ENCODE measurements at regions not wholly inside any gene's neighbourhood (a gene's known extent, or its start where the extent isn't known, plus 50 kb on each side); places are given as distances from the start of the nearest gene placed in this dataset.

GRCh38 chr9:73845539-73845938, 651.6 kb upstream of the RORB start:
- H3K9me3 ChIP-seq = no peaks in the 10 kb centered on the region
- intact Hi-C loops (cut with DNase I) = no loop called here
- no peaks in the 10 kb centered on the region for H3K27me3 ChIP-seq
- no peaks in the 10 kb centered on the region for H3K36me3 ChIP-seq
- DNase-seq (no peak), ATAC-seq (no peak)
- H3K27ac ChIP-seq = no peak overlapping the region
- WGBS (ENCODE audit: insufficient coverage, low coverage, low lambda C conversion rate, missing lambda C conversion rate) = 86% methylated on average over 2 of the region's 2 CpGs
- no peaks in the 10 kb centered on the region for H3K4me1 ChIP-seq
- H3K4me3 ChIP-seq = no peak overlapping the region
- TF ChIP-seq POLR2A (IDR thresholded peaks at IDR 0.05) = no peak
- TF ChIP-seq CTCF (IDR thresholded peaks at IDR 0.05) = no peak

DNA sequence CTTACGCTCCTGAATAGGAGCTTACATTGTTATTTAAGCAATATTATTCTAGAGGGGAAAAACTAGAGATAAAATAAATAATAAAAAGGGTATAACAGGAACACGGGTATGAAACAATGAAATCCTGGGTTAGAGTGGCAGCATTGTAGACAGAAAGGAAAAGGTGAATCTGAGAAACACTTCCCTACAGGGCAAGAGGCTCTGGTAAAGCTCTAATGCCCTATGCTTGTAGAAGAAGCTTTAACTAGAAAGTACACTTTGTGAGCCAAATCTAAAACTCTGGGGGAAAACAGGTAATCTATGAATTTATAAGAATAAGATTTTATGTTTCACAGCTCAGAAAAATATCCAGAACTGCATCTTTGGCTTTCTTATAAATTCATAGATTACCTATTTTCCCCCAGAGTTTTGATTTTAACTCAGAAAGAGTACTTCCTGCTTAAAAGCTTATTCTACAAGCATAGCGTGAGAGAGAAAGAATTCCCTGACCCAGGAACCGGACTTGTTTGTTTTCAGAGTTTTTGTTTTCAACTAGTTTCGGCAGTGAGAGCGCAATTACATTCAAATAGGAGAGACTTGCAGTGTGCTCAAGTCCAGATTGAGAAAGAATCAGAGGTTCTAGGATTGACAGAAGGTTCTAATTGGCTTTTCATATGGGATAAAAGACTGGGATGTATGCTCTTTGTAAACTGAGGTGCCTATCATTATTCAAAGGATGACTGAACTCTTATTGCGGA, 651.0 kb upstream of the RORB start:
- TF ChIP-seq CTCF (IDR thresholded peaks at IDR 0.05) (no peak), POLR2A (IDR thresholded peaks at IDR 0.05) (no peak)
- no peak for ATAC-seq
- Histone ChIP-seq H3K4me1 (no peaks in the 10 kb centered on the region), H3K36me3 (no peaks in the 10 kb centered on the region), H3K27ac (no peak overlapping the region), H3K27me3 (no peaks in the 10 kb centered on the region), H3K4me3 (no peak overlapping the region), H3K9me3 (no peaks in the 10 kb centered on the region)
- no peak for DNase-seq
- intact Hi-C loops (cut with DNase I) = no loop called here
- WGBS (ENCODE audit: insufficient coverage, low coverage, low lambda C conversion rate, missing lambda C conversion rate) = 55% methylated on average over 7 of the region's 7 CpGs

DNA sequence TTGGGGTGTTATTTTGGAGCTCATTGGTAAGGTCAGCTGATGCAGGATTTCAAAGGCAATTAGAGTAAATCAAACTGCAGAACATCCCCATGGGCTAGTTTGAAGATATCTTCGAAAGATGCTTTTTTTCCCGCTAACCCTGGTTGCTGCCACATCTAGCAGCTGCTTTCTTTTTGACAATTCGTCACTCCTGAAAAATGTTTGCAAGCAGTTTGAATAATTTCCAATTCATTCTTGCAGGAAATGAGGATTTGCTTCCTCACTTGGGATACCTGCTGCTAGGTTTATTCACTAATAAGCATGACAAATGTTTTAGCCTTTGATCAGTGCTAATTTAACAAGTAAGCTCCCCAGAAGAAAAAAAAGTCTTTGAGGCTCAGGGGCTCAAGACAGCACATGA, 649.6 kb upstream of the RORB start:
- H3K36me3 ChIP-seq = no peaks in the 10 kb centered on the region
- H3K27me3 ChIP-seq = no peaks in the 10 kb centered on the region
- no peak overlapping the region for H3K4me3 ChIP-seq
- TF ChIP-seq POLR2A (IDR thresholded peaks at IDR 0.05) (no peak), CTCF (IDR thresholded peaks at IDR 0.05) (no peak)
- no peaks in the 10 kb centered on the region for H3K9me3 ChIP-seq
- intact Hi-C loops (cut with DNase I) = no loop called here
- WGBS (ENCODE audit: insufficient coverage, low coverage, low lambda C conversion rate, missing lambda C conversion rate) = 52% methylated on average over 3 of the region's 3 CpGs
- no peak overlapping the region for H3K27ac ChIP-seq
- ATAC-seq (no peak), DNase-seq (no peak)
- H3K4me1 ChIP-seq = no peaks in the 10 kb centered on the region

DNA sequence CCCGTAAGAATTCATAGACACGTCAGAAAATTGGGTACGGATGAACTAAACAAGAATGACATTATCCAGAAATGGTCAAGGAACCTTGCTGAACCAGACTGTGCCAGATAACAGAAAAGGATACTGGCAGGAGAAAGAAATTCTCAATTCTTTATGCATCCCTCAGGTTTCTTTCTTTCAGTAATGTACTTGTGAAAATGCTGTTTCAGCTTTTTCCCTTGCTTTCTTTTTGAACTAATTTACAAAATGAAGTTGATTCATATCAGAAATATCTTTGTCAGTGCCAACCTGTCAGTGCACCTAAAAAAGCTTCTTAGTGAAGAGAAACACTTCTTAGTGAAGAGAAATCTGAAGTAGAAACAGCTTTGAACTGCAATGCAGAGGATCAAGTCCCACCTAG, 643.6 kb upstream of the RORB start:
- TF ChIP-seq POLR2A (IDR thresholded peaks at IDR 0.05) = no peak
- no peak for TF ChIP-seq CTCF (IDR thresholded peaks at IDR 0.05)
- 37% methylated on average over 3 of the region's 3 CpGs for WGBS (ENCODE audit: insufficient coverage, low coverage, low lambda C conversion rate, missing lambda C conversion rate)
- Histone ChIP-seq H3K27ac (no peak overlapping the region), H3K4me1 (no peaks in the 10 kb centered on the region), H3K36me3 (no peaks in the 10 kb centered on the region), H3K27me3 (no peaks in the 10 kb centered on the region), H3K9me3 (no peaks in the 10 kb centered on the region), H3K4me3 (no peak overlapping the region)
- intact Hi-C loops (cut with DNase I) = no loop called here
- ATAC-seq = no peak
- no peak for DNase-seq

DNA sequence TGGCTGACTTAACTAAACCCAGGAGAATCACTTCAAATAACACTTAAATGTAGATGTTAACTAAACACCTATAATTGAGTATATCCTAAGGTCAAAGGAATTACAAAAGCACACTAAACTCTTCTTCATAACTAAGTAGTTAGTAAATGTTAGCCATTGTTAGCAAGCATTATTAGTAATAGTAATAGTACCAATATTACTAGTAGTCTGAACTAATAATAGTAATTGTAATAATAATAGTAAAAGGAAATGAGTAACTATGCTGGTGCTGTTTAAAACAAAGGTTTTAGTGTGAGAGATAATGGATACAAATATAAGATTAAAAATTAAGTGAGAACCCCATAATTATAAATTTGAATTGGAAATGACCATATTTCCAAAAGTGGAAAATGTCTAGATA, 641.9 kb upstream of the RORB start:
- no peaks in the 10 kb centered on the region for H3K9me3 ChIP-seq
- H3K27ac ChIP-seq = no peak overlapping the region
- H3K27me3 ChIP-seq = no peaks in the 10 kb centered on the region
- intact Hi-C loops (cut with DNase I) = no loop called here
- DNase-seq (no peak), ATAC-seq (no peak)
- no peak overlapping the region for H3K4me3 ChIP-seq
- TF ChIP-seq CTCF (IDR thresholded peaks at IDR 0.05) = no peak
- TF ChIP-seq POLR2A (IDR thresholded peaks at IDR 0.05) = no peak
- no peaks in the 10 kb centered on the region for H3K36me3 ChIP-seq
- no peaks in the 10 kb centered on the region for H3K4me1 ChIP-seq
